Stimulated activated effector memory CD8-positive, alpha-beta T cell treated with anti-CD3 and anti-CD28 coated beads, Interleukin-12 subunit alpha, Interleukin-12 subunit beta, amount 100 ng/mL, for 72 hours (primary cell): ENCODE measurements at regions not wholly inside any gene's neighbourhood (a gene's known extent, or its start where the extent isn't known, plus 50 kb on each side); places are given as distances from the start of the nearest gene placed in this dataset.
A peak's percentile ranks its signal among the peaks of the same experiment; 100 is the strongest.

Experiments
- ATAC-seq: fragments of 150-1000 bp; cut with Tn5 transposase; 2 replicates; pipeline ENCODE4 v1.10.0; 2021
- DNase-seq, 2 donors: peaks; one replicate each; pipeline ENCODE4 v3.0.0; 2021 to 2022; ENCODE audit warnings: low spot score in 2 of 2
- H3K27ac Mint-ChIP-seq: one replicate; pipeline ENCODE4 v1.8.0; 2022; ENCODE audit warnings: mild to moderate bottlenecking, mixed read lengths
- H3K36me3 Mint-ChIP-seq: one replicate; pipeline ENCODE4 v1.8.0; 2022; ENCODE audit warnings: mild to moderate bottlenecking, mixed read lengths
- H3K4me1 Mint-ChIP-seq: one replicate; pipeline ENCODE4 v1.8.0; 2022; ENCODE audit warnings: mixed read lengths
- H3K4me3 Mint-ChIP-seq: one replicate; pipeline ENCODE4 v1.8.0; 2022; ENCODE audit warnings: mild to moderate bottlenecking, mixed read lengths
- H3K9me3 Mint-ChIP-seq: one replicate; pipeline ENCODE4 v1.8.0; 2022; ENCODE audit warnings: mixed read lengths

- H3K4me1 Mint-ChIP-seq = no peaks in the 10 kb centered on the region
- no peak overlapping the region for H3K27ac Mint-ChIP-seq
- no peaks in the 10 kb centered on the region for H3K9me3 Mint-ChIP-seq
- H3K4me3 Mint-ChIP-seq = no peak overlapping the region
- ATAC-seq (no peak), DNase-seq (no peak)
- H3K36me3 Mint-ChIP-seq = no peaks in the 10 kb centered on the region
Observed at GRCh38 chr2:173653432-173653805, 298.7 kb downstream of the CDCA7 start.

GRCh38 chr2:173654161-173654895 lies 299.7 kb downstream of the CDCA7 start:
- Mint-ChIP-seq H3K27ac (no peak overlapping the region), H3K9me3 (no peaks in the 10 kb centered on the region), H3K36me3 (no peaks in the 10 kb centered on the region), H3K4me3 (no peak overlapping the region), H3K4me1 (no peaks in the 10 kb centered on the region)
- no peak for ATAC-seq
- no peak for DNase-seq

GRCh38 chr2:173654896-173655265 lies 300.2 kb downstream of the CDCA7 start:
- Mint-ChIP-seq H3K27ac (no peak overlapping the region), H3K4me3 (no peak overlapping the region), H3K4me1 (no peaks in the 10 kb centered on the region), H3K36me3 (no peaks in the 10 kb centered on the region), H3K9me3 (no peaks in the 10 kb centered on the region)
- DNase-seq = no peak
- peak; percentile 11 for ATAC-seq

GRCh38 chr2:173656086-173656485 lies 301.4 kb downstream of the CDCA7 start:
- H3K9me3 Mint-ChIP-seq = no peaks in the 10 kb centered on the region
- no peak for ATAC-seq

GRCh38 chr2:173657996-173658717 lies 303.5 kb downstream of the CDCA7 start:
- Mint-ChIP-seq H3K9me3 (no peaks in the 10 kb centered on the region), H3K4me3 (no peak overlapping the region), H3K27ac (no peak overlapping the region), H3K4me1 (no peaks in the 10 kb centered on the region), H3K36me3 (no peaks in the 10 kb centered on the region)
- DNase-seq (no peak), ATAC-seq (no peak)

More at GRCh38 chr2:173656086-173656485, 301.4 kb downstream of the CDCA7 start:
- no peak for DNase-seq
- Mint-ChIP-seq H3K27ac (no peak overlapping the region), H3K4me3 (no peak overlapping the region), H3K4me1 (no peaks in the 10 kb centered on the region), H3K36me3 (no peaks in the 10 kb centered on the region)

- Mint-ChIP-seq H3K4me3 (no peak overlapping the region), H3K36me3 (no peaks in the 10 kb centered on the region), H3K9me3 (no peaks in the 10 kb centered on the region), H3K4me1 (no peaks in the 10 kb centered on the region), H3K27ac (no peak overlapping the region)
- no peak for ATAC-seq
- DNase-seq = no peak
Observed at GRCh38 chr2:173658946-173659371, 304.3 kb downstream of the CDCA7 start.

GRCh38 chr2:173659509-173659908 lies 304.8 kb downstream of the CDCA7 start:
- DNase-seq (no peak), ATAC-seq (no peak)
- Mint-ChIP-seq H3K4me3 (no peak overlapping the region), H3K4me1 (no peaks in the 10 kb centered on the region), H3K27ac (no peak overlapping the region), H3K36me3 (no peaks in the 10 kb centered on the region), H3K9me3 (no peaks in the 10 kb centered on the region)

- no peaks in the 10 kb centered on the region for H3K4me1 Mint-ChIP-seq
- ATAC-seq (no peak), DNase-seq (no peak)
- H3K4me3 Mint-ChIP-seq = no peak overlapping the region
- no peaks in the 10 kb centered on the region for H3K36me3 Mint-ChIP-seq
- no peak overlapping the region for H3K27ac Mint-ChIP-seq
- H3K9me3 Mint-ChIP-seq = no peaks in the 10 kb centered on the region
Observed at GRCh38 chr2:173661586-173661985, 303.6 kb downstream of the SP3 start.

GRCh38 chr2:173663353-173663752 lies 301.8 kb downstream of the SP3 start:
- H3K4me1 Mint-ChIP-seq = no peaks in the 10 kb centered on the region
- H3K4me3 Mint-ChIP-seq = no peak overlapping the region
- DNase-seq = no peak
- H3K27ac Mint-ChIP-seq = no peak overlapping the region
- H3K36me3 Mint-ChIP-seq = no peaks in the 10 kb centered on the region
- no peaks in the 10 kb centered on the region for H3K9me3 Mint-ChIP-seq
- no peak for ATAC-seq

GRCh38 chr2:173663835-173664512 lies 301.2 kb downstream of the SP3 start:
- H3K4me1 Mint-ChIP-seq = no peaks in the 10 kb centered on the region
- ATAC-seq = no peak
- no peak overlapping the region for H3K4me3 Mint-ChIP-seq
- H3K9me3 Mint-ChIP-seq = no peaks in the 10 kb centered on the region
- no peak overlapping the region for H3K27ac Mint-ChIP-seq
- no peaks in the 10 kb centered on the region for H3K36me3 Mint-ChIP-seq
- DNase-seq = no peak

GRCh38 chr2:173664513-173664910 lies 300.7 kb downstream of the SP3 start:
- H3K4me3 Mint-ChIP-seq = no peak overlapping the region
- no peak for ATAC-seq
- H3K27ac Mint-ChIP-seq = no peak overlapping the region
- DNase-seq = no peak
- no peaks in the 10 kb centered on the region for H3K9me3 Mint-ChIP-seq
- no peaks in the 10 kb centered on the region for H3K4me1 Mint-ChIP-seq
- no peaks in the 10 kb centered on the region for H3K36me3 Mint-ChIP-seq

- H3K4me3 Mint-ChIP-seq = no peak overlapping the region
- no peak overlapping the region for H3K27ac Mint-ChIP-seq
- H3K9me3 Mint-ChIP-seq = no peaks in the 10 kb centered on the region
- H3K36me3 Mint-ChIP-seq = no peaks in the 10 kb centered on the region
- DNase-seq (no peak), ATAC-seq (no peak)
- H3K4me1 Mint-ChIP-seq = no peaks in the 10 kb centered on the region
Observed at GRCh38 chr2:173666171-173666888, 298.8 kb downstream of the SP3 start.

GRCh38 chr2:173667014-173667413 lies 298.2 kb downstream of the SP3 start:
- no peak overlapping the region for H3K27ac Mint-ChIP-seq
- DNase-seq (no peak), ATAC-seq (no peak)
- H3K4me3 Mint-ChIP-seq = no peak overlapping the region
- no peaks in the 10 kb centered on the region for H3K36me3 Mint-ChIP-seq
- no peaks in the 10 kb centered on the region for H3K9me3 Mint-ChIP-seq
- no peaks in the 10 kb centered on the region for H3K4me1 Mint-ChIP-seq

- Mint-ChIP-seq H3K9me3 (no peaks in the 10 kb centered on the region), H3K4me3 (no peak overlapping the region), H3K4me1 (no peaks in the 10 kb centered on the region), H3K27ac (no peak overlapping the region), H3K36me3 (no peaks in the 10 kb centered on the region)
- ATAC-seq = no peak
- DNase-seq = no peak
Observed at GRCh38 chr2:173667415-173667814, 297.8 kb downstream of the SP3 start.

- ATAC-seq (no peak), DNase-seq (no peak)
- no peak overlapping the region for H3K4me3 Mint-ChIP-seq
- no peaks in the 10 kb centered on the region for H3K4me1 Mint-ChIP-seq
- H3K36me3 Mint-ChIP-seq = no peaks in the 10 kb centered on the region
- H3K27ac Mint-ChIP-seq = no peak overlapping the region
- H3K9me3 Mint-ChIP-seq = no peaks in the 10 kb centered on the region
Observed at GRCh38 chr2:173669271-173669853, 295.8 kb downstream of the SP3 start.
